Stomach smooth muscle (tissue), 2 donors: ENCODE measurements at regions not wholly inside any gene's neighbourhood (a gene's known extent, or its start where the extent isn't known, plus 50 kb on each side); places are given as distances from the start of the nearest gene placed in this dataset.

Source experiments
- H3K27ac ChIP-seq: one replicate; pipeline ENCODE4 v1.7.0; 2013; ENCODE audit warnings: mild to moderate bottlenecking, low read length, inconsistent platforms
- H3K27me3 ChIP-seq, 2 donors: one replicate each; pipeline ENCODE4 v1.7.0; 2013; ENCODE audit warnings: low read length in 2 of 2; ENCODE audit not compliant: insufficient read depth in 2 of 2, control insufficient read depth in 1 of 2
- H3K36me3 ChIP-seq, 2 donors: one replicate each; pipeline ENCODE4 v1.7.0; 2013; ENCODE audit warnings: low read length in 2 of 2; ENCODE audit not compliant: control insufficient read depth in 2 of 2, insufficient read depth in 2 of 2
- H3K4me1 ChIP-seq: one replicate; pipeline ENCODE4 v1.7.0; 2013; ENCODE audit warnings: low read length; ENCODE audit not compliant: control insufficient read depth, insufficient read depth
- H3K4me3 ChIP-seq, 2 donors: one replicate each; pipeline ENCODE4 v1.7.0; 2013; ENCODE audit warnings: low read length in 2 of 2
- H3K9ac ChIP-seq, 2 donors: one replicate each; pipeline ENCODE4 v1.7.0; 2013; ENCODE audit warnings: low read length in 2 of 2, mild to moderate bottlenecking in 1 of 2
- H3K9me3 ChIP-seq, 2 donors: one replicate each; pipeline ENCODE4 v1.7.0; 2013; ENCODE audit warnings: low read length in 2 of 2; ENCODE audit not compliant: control insufficient read depth in 2 of 2
- donor health status: healthy.
- donor health status: Pancreatic carcinoma.

DNA sequence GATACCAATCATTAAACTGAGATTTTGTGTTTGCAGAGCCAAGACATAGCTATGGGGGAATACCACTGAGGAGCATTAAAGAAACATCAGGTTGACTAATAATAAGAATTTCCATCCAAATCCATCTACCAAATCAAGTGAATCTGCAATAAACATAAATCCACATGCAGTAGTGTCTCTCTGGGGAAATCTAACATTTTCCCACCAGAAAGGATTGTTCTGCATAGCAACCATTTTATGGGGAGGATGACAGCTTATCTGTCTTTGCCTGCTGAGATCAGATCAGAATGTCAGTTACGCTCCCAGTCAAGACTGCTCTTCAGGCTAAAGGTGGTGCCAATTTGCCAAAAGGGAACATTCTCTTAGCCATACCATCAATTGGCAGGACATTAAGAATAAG, 1098.9 kb upstream of the CHAC2 start:
- Histone ChIP-seq H3K4me1 (no peaks in the 10 kb centered on the region), H3K27me3 (no peaks in the 10 kb centered on the region), H3K9me3 (no peaks in the 10 kb centered on the region), H3K4me3 (no peak overlapping the region), H3K27ac (no peak overlapping the region), H3K36me3 (no peaks in the 10 kb centered on the region), H3K9ac (no peak overlapping the region)

- H3K27me3 ChIP-seq = no peaks in the 10 kb centered on the region
- H3K36me3 ChIP-seq = no peaks in the 10 kb centered on the region
- no peaks in the 10 kb centered on the region for H3K4me1 ChIP-seq
- no peaks in the 10 kb centered on the region for H3K9me3 ChIP-seq
- no peak overlapping the region for H3K27ac ChIP-seq
- no peak overlapping the region for H3K9ac ChIP-seq
- H3K4me3 ChIP-seq = no peak overlapping the region
Observed at GRCh38 chr2:52659546-52659945, 1108.1 kb upstream of the CHAC2 start.

DNA sequence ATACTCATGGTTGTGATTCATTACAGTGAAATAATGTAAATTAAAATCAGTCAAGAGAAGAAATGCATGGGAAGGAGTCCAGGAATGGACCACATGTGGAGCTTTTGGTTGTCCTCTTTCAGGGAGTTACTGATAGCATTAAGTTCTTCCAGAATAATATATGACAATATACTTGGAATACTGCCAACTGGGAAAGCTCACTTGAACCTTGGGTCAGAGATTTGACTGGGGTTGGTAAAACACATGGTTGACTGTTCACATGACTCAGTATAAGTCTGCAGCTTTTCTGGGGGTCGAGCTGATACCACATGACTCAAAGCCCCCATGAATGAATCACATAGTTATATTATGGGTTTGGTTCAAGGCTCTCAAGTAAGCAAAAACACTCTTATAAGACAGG, 1109.0 kb upstream of the CHAC2 start:
- Histone ChIP-seq H3K27me3 (no peaks in the 10 kb centered on the region), H3K4me3 (no peak overlapping the region), H3K9me3 (no peaks in the 10 kb centered on the region), H3K27ac (no peak overlapping the region), H3K36me3 (no peaks in the 10 kb centered on the region), H3K4me1 (no peaks in the 10 kb centered on the region), H3K9ac (no peak overlapping the region)

GRCh38 chr2:52639692-52640091, 1127.9 kb upstream of the CHAC2 start:
- Histone ChIP-seq H3K4me1 (no peaks in the 10 kb centered on the region), H3K27ac (no peak overlapping the region), H3K4me3 (no peak overlapping the region), H3K9me3 (peaks cover 2 to 4% of the 10 kb centered on the region in 2 donors), H3K36me3 (no peaks in the 10 kb centered on the region), H3K27me3 (no peaks in the 10 kb centered on the region), H3K9ac (no peak overlapping the region)

- H3K36me3 ChIP-seq = no peaks in the 10 kb centered on the region
- H3K9ac ChIP-seq = no peak overlapping the region
- H3K27me3 ChIP-seq = no peaks in the 10 kb centered on the region
- no peak overlapping the region for H3K27ac ChIP-seq
- H3K4me3 ChIP-seq = no peak overlapping the region
- no peaks in the 10 kb centered on the region for H3K9me3 ChIP-seq
- H3K4me1 ChIP-seq = no peaks in the 10 kb centered on the region
Observed at GRCh38 chr2:52632543-52632942, 1135.1 kb upstream of the CHAC2 start.

GRCh38 chr2:52629944-52630343, 1137.7 kb upstream of the CHAC2 start:
- H3K4me3 ChIP-seq = no peak overlapping the region
- H3K4me1 ChIP-seq = no peaks in the 10 kb centered on the region
- H3K9ac ChIP-seq = no peak overlapping the region
- no peaks in the 10 kb centered on the region for H3K36me3 ChIP-seq
- no peak overlapping the region for H3K27ac ChIP-seq
- H3K27me3 ChIP-seq = no peaks in the 10 kb centered on the region
- no peaks in the 10 kb centered on the region for H3K9me3 ChIP-seq

GRCh38 chr2:52629531-52629930, 1138.1 kb upstream of the CHAC2 start:
- no peaks in the 10 kb centered on the region for H3K4me1 ChIP-seq

GRCh38 chr2:52622266-52622665, 1145.3 kb upstream of the CHAC2 start:
- no peak overlapping the region for H3K9ac ChIP-seq
- no peak overlapping the region for H3K4me3 ChIP-seq
- no peaks in the 10 kb centered on the region for H3K4me1 ChIP-seq
- no peaks in the 10 kb centered on the region for H3K27me3 ChIP-seq
- H3K9me3 ChIP-seq = no peaks in the 10 kb centered on the region
- H3K27ac ChIP-seq = no peak overlapping the region
- H3K36me3 ChIP-seq = no peaks in the 10 kb centered on the region

More at GRCh38 chr2:52629531-52629930, 1138.1 kb upstream of the CHAC2 start:
- Histone ChIP-seq H3K9ac (no peak overlapping the region), H3K27ac (no peak overlapping the region), H3K4me3 (no peak overlapping the region), H3K27me3 (no peaks in the 10 kb centered on the region), H3K36me3 (no peaks in the 10 kb centered on the region), H3K9me3 (no peaks in the 10 kb centered on the region)

- Histone ChIP-seq H3K27ac (no peak overlapping the region), H3K9ac (no peak overlapping the region), H3K4me1 (no peaks in the 10 kb centered on the region), H3K4me3 (no peak overlapping the region), H3K27me3 (no peaks in the 10 kb centered on the region), H3K36me3 (no peaks in the 10 kb centered on the region), H3K9me3 (no peaks in the 10 kb centered on the region)
Observed at GRCh38 chr2:52613064-52613463, 1154.5 kb upstream of the CHAC2 start.

- Histone ChIP-seq H3K27ac (no peak overlapping the region), H3K36me3 (no peaks in the 10 kb centered on the region), H3K9ac (no peak overlapping the region), H3K4me1 (no peaks in the 10 kb centered on the region), H3K9me3 (no peaks in the 10 kb centered on the region), H3K4me3 (no peak overlapping the region), H3K27me3 (no peaks in the 10 kb centered on the region)
Observed at GRCh38 chr2:52611759-52612158, 1155.8 kb upstream of the CHAC2 start.

DNA sequence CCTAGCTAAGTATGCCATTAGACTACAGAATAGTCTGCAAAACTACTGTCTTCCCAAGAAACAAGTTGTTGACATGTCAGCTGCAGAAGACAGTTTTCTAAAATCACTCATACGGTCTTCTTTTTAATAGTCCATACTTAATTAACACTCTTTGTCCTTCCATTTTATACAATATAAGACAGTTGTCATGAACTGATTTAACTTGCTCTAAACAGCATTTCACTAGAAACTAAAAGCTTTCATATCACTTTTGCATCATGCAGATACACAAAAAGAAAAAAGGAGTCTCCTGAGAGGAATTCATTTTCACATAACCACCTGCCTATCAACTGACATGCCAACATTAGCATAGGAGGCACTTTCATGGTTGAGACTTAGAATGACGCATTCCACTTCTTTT, 1159.6 kb upstream of the CHAC2 start:
- Histone ChIP-seq H3K4me1 (no peaks in the 10 kb centered on the region), H3K27ac (no peak overlapping the region), H3K27me3 (no peaks in the 10 kb centered on the region), H3K9ac (no peak overlapping the region), H3K36me3 (no peaks in the 10 kb centered on the region), H3K4me3 (no peak overlapping the region), H3K9me3 (no peaks in the 10 kb centered on the region)

DNA sequence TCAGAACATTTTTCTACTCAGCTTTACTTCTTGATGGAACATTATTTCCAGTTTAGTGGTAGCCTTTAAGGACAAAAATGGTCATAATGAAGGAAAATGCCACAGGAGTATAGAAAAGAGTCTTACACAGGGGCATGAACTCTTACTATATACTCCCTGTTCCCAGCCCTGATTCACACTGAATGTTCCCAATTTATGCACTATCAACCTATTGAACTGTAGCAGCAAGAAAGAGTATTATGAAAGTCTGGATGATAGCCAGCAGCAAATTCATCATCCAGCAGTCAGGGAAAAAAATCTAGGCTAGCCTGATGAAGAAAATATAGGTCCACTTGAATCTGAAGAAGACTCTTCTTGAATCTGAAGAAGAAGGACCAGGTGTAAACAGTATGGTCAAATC, 1170.3 kb upstream of the CHAC2 start:
- H3K27ac ChIP-seq = no peak overlapping the region

More for the DNA sequence above, 1170.3 kb upstream of the CHAC2 start:
- Histone ChIP-seq H3K36me3 (no peaks in the 10 kb centered on the region), H3K4me3 (no peak overlapping the region), H3K9me3 (no peaks in the 10 kb centered on the region), H3K9ac (no peak overlapping the region), H3K27me3 (no peaks in the 10 kb centered on the region), H3K4me1 (no peaks in the 10 kb centered on the region)
